GM12878 (cell line): ENCODE measurements at regions not wholly inside any gene's neighbourhood (a gene's known extent, or its start where the extent isn't known, plus 50 kb on each side); places are given as distances from the start of the nearest gene placed in this dataset.

Source experiments
- ATAC-seq: fragments of 200-7000 bp; cut with Tn5 transposase; 3 replicates; pipeline ENCODE4 v1.9.1; 2020; ENCODE audit warnings: mild to moderate bottlenecking, moderate library complexity
- BruUV-seq: library from RNA; stranded (reverse); fragments of 400-500 nt; replicated peaks from 2 replicates; lab custom pipeline; 2021; lab: Mats Ljungman, UMichigan
- CTCF ChIA-PET: fragments of 300-600 bp; sonication (Branson Sonifier 250); formaldehyde crosslinking; extraction: SDS; loops from one replicate; lab custom pipeline; 2021; ENCODE audit warnings: inconsistent platforms; lab: Yijun Ruan, JAX
- POLR2A ChIA-PET: fragments of 350-600 bp; formaldehyde crosslinking; extraction: SDS; loops from one replicate; lab custom pipeline; 2021; ENCODE audit warnings: inconsistent platforms; lab: Charles Lee
- RAD21 ChIA-PET: fragments of 300-600 bp; sonication (Branson Sonifier 250); formaldehyde crosslinking; loops from one replicate; lab custom pipeline; 2023; ENCODE audit warnings: antibody characterized with exemption; ENCODE audit not compliant: unreplicated experiment; lab: Charles Lee
- SMC1A ChIA-PET: fragments of 300-600 bp; sonication (Branson Sonifier 250); formaldehyde crosslinking; loops from one replicate; lab custom pipeline; 2023; ENCODE audit not compliant: unreplicated experiment, uncharacterized antibody; lab: Charles Lee
- DNase-seq: peaks from one replicate; pipeline ENCODE4 v3.0.0-alpha.2; 2011; ENCODE audit warnings: low read depth, low spot score
- FAIRE-seq: peaks from 3 replicates; lab custom pipeline; 2011; peaks lifted over from hg19 to GRCh38; lab: Jason Lieb, UNC
- H2AFZ ChIP-seq: 2 replicates; pipeline ENCODE4 v1.6.0; 2011; ENCODE audit warnings: low read depth, low read length, control low read depth; ENCODE audit not compliant: control insufficient read depth
- H3K27ac ChIP-seq: 2 replicates; pipeline ENCODE4 v1.5.1; 2011; ENCODE audit warnings: control low read depth; ENCODE audit not compliant: control insufficient read depth, insufficient read depth
- H3K27me3 ChIP-seq, 2 experiments: replicated peaks in 1 of 2; 2 replicates each; pipeline versions ENCODE4 v1.6.0 to v1.6.1; 2011; ENCODE audit warnings: low read length in 1 of 2; ENCODE audit not compliant: control insufficient read depth in 2 of 2, insufficient read depth in 2 of 2
- H3K36me3 ChIP-seq, 2 experiments: 2 replicates each; pipeline ENCODE4 v1.5.1; 2011; ENCODE audit warnings: low read length in 1 of 2; ENCODE audit not compliant: control insufficient read depth in 2 of 2, insufficient read depth in 2 of 2
- H3K4me1 ChIP-seq: 2 replicates; pipeline ENCODE4 v1.6.1; 2011; ENCODE audit warnings: mild to moderate bottlenecking, low read length, moderate library complexity, mixed read lengths; ENCODE audit not compliant: control insufficient read depth, insufficient read depth
- H3K4me2 ChIP-seq: 2 replicates; pipeline ENCODE4 v1.6.0; 2011; ENCODE audit warnings: control low read depth; ENCODE audit not compliant: control insufficient read depth, insufficient read depth
- H3K4me3 ChIP-seq: fragments of 200-600 bp; sonication (generic); 2 replicates; pipeline ENCODE4 v1.5.1; 2016
- H3K79me2 ChIP-seq: 2 replicates; pipeline ENCODE4 v1.6.0; 2011; ENCODE audit warnings: low read length; ENCODE audit not compliant: control insufficient read depth, insufficient read depth
- H3K9ac ChIP-seq: 2 replicates; pipeline ENCODE4 v1.8.0; 2011; ENCODE audit warnings: low read length, control low read depth, mixed read lengths; ENCODE audit not compliant: control insufficient read depth, insufficient read depth
- H3K9me3 ChIP-seq: replicated peaks from 3 replicates; pipeline ENCODE4 v1.5.1; 2011; ENCODE audit warnings: mild to moderate bottlenecking, low read length; ENCODE audit not compliant: control insufficient read depth, insufficient read depth
- H4K20me1 ChIP-seq: 2 replicates; pipeline ENCODE4 v1.6.0; 2011; ENCODE audit not compliant: control insufficient read depth, insufficient read depth
- BRCA1 ChIP-seq: IDR thresholded peaks from 2 replicates; pipeline ENCODE4 v1.6.1; 2011; ENCODE audit warnings: low read depth, low read length, improper control_type of control experiment
- HDAC2 ChIP-seq: fragments of 200-600 bp; sonication (generic); IDR thresholded peaks from 2 replicates; pipeline ENCODE4 v1.6.1; 2017
- IKZF1 ChIP-seq: fragments of 450-650 bp; conservative IDR thresholded peaks from 2 replicates; pipeline ENCODE4 v1.6.1; 2017; ENCODE audit warnings: antibody characterized with exemption, mild to moderate bottlenecking
- KLF5 ChIP-seq: fragments of 450-650 bp; IDR thresholded peaks from 2 replicates; pipeline ENCODE4 v1.6.1; 2014; ENCODE audit warnings: mild to moderate bottlenecking; ENCODE audit not compliant: partially characterized antibody
- MXI1 ChIP-seq: fragments of 150-350 bp; IDR thresholded peaks from 2 replicates; pipeline ENCODE4 v1.6.1; 2011; ENCODE audit warnings: low read depth, mild to moderate bottlenecking, inconsistent platforms, low read length, improper control_type of control experiment
- NR2F1 ChIP-seq: fragments of 450-650 bp; conservative IDR thresholded peaks from 2 replicates; pipeline ENCODE4 v1.6.1; 2017; ENCODE audit warnings: mild to moderate bottlenecking
- RELA ChIP-seq: fragments of 450-650 bp; IDR thresholded peaks from 2 replicates; pipeline ENCODE4 v1.8.0; 2014; ENCODE audit warnings: borderline replicate concordance; ENCODE audit not compliant: partially characterized antibody
- RUNX3 ChIP-seq: IDR thresholded peaks from 2 replicates; pipeline ENCODE4 v1.6.1; 2012; ENCODE audit warnings: low read length, inconsistent platforms
- SMARCA5 ChIP-seq: fragments of 450-650 bp; IDR thresholded peaks from 2 replicates; pipeline ENCODE4 v1.6.1; 2017; ENCODE audit warnings: mild to moderate bottlenecking
- ZNF217 ChIP-seq: fragments of 450-650 bp; IDR thresholded peaks from 2 replicates; pipeline ENCODE4 v1.6.1; 2017; ENCODE audit warnings: antibody characterized with exemption, mild to moderate bottlenecking
- WGBS: methylation state at CpG from one replicate; pipeline ENCODE4 v1.1.6; 2016; ENCODE audit warnings: low lambda C conversion rate; ENCODE audit not compliant: insufficient replicate concordance, insufficient coverage; ENCODE audit errors: missing lambda C conversion rate; 5-methylcytosine and 5-hydroxymethylcytosine counted together
- in situ Hi-C: fragments of 300-500 bp; cut with MboI; formaldehyde crosslinking; loops from 9 replicates; pipeline ENCODE4 v1.14.3; 2018; ENCODE audit warnings: mixed read lengths
- intact Hi-C: fragments of 100-400 bp; cut with micrococcal nuclease; formaldehyde crosslinking; loops from one replicate; pipeline ENCODE4 v1.14.2; 2022; ENCODE audit not compliant: unreplicated experiment
- TF ChIP-seq, protein P1 (sequence below): IDR thresholded peaks from 2 replicates; pipeline ENCODE4 v1.6.1; 2012; ENCODE audit warnings: improper control_type of control experiment, low read depth, low read length; ENCODE audit not compliant: insufficient replicate concordance
- TF ChIP-seq, protein P2 (sequence below): fragments of 450-650 bp; IDR thresholded peaks from 2 replicates; pipeline ENCODE4 v1.6.1; 2017; ENCODE audit warnings: mild to moderate bottlenecking, low read depth, inconsistent platforms; ENCODE audit not compliant: poor library complexity, severe bottlenecking
- TF ChIP-seq, protein P3 (sequence below): fragments of 450-650 bp; formaldehyde crosslinking; IDR thresholded peaks from 2 replicates; pipeline ENCODE4 v1.4.0; 2020; ENCODE audit warnings: mild to moderate bottlenecking, moderate library complexity

DNA sequence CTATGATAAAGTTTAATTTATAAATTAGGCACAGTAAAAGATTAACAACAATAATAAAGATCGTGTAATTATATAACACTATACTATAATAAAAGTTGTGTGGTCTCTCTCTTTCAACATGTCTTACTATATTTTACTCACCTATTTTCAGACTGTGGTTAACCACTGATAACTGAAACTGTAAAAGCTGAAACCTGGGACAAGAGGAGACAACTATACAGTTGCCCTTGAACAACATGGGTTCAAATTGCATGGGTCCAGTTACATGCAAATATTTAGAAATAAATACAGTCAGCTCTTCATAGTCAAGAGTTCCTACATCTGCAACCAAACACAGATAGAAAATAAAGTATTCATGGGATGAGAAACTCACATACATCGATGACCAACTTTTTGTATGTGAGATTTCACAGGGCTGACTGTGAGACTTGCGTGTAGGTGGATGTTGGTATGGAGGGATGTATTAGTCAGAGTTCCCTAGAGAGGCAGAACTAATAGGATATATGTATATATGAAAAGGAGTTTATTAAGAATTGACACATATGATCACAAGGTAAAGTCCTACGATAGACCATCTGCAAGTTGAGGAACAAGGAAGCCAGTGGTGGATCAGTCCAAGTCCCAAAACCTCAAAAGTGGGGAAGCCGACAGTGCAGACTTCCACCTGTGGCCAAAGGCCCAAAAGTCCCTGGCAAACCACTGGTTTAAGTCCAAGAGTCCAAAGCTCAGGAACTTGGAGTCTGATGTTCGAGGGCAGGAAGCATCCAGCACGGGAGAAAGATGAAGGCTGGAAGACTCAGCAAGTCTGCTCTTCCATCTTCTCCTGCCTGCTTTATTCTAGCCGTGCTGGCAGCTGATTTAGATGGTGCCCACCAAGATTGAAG, 359.5 kb downstream of the INSC start:
- no peak for DNase-seq
- TF ChIP-seq, protein P1, sequence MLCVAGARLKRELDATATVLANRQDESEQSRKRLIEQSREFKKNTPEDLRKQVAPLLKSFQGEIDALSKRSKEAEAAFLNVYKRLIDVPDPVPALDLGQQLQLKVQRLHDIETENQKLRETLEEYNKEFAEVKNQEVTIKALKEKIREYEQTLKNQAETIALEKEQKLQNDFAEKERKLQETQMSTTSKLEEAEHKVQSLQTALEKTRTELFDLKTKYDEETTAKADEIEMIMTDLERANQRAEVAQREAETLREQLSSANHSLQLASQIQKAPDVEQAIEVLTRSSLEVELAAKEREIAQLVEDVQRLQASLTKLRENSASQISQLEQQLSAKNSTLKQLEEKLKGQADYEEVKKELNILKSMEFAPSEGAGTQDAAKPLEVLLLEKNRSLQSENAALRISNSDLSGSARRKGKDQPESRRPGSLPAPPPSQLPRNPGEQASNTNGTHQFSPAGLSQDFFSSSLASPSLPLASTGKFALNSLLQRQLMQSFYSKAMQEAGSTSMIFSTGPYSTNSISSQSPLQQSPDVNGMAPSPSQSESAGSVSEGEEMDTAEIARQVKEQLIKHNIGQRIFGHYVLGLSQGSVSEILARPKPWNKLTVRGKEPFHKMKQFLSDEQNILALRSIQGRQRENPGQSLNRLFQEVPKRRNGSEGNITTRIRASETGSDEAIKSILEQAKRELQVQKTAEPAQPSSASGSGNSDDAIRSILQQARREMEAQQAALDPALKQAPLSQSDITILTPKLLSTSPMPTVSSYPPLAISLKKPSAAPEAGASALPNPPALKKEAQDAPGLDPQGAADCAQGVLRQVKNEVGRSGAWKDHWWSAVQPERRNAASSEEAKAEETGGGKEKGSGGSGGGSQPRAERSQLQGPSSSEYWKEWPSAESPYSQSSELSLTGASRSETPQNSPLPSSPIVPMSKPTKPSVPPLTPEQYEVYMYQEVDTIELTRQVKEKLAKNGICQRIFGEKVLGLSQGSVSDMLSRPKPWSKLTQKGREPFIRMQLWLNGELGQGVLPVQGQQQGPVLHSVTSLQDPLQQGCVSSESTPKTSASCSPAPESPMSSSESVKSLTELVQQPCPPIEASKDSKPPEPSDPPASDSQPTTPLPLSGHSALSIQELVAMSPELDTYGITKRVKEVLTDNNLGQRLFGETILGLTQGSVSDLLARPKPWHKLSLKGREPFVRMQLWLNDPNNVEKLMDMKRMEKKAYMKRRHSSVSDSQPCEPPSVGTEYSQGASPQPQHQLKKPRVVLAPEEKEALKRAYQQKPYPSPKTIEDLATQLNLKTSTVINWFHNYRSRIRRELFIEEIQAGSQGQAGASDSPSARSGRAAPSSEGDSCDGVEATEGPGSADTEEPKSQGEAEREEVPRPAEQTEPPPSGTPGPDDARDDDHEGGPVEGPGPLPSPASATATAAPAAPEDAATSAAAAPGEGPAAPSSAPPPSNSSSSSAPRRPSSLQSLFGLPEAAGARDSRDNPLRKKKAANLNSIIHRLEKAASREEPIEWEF = no peak
- TF ChIP-seq RUNX3 (peak; percentile 92), MXI1 (no peak), SMARCA5 (no peak), BRCA1 (no peak), NR2F1 (peak; percentile 27; the same call in 1 of the 2 replicates), HDAC2 (no peak), RELA (no peak), ZNF217 (no peak), KLF5 (no peak), IKZF1 (peak; percentile 31; the same call in 1 of the 2 replicates)
- TF ChIP-seq, protein P2, sequence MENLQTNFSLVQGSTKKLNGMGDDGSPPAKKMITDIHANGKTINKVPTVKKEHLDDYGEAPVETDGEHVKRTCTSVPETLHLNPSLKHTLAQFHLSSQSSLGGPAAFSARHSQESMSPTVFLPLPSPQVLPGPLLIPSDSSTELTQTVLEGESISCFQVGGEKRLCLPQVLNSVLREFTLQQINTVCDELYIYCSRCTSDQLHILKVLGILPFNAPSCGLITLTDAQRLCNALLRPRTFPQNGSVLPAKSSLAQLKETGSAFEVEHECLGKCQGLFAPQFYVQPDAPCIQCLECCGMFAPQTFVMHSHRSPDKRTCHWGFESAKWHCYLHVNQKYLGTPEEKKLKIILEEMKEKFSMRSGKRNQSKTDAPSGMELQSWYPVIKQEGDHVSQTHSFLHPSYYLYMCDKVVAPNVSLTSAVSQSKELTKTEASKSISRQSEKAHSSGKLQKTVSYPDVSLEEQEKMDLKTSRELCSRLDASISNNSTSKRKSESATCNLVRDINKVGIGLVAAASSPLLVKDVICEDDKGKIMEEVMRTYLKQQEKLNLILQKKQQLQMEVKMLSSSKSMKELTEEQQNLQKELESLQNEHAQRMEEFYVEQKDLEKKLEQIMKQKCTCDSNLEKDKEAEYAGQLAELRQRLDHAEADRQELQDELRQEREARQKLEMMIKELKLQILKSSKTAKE = peak; percentile 49
- TF ChIP-seq, protein P3, sequence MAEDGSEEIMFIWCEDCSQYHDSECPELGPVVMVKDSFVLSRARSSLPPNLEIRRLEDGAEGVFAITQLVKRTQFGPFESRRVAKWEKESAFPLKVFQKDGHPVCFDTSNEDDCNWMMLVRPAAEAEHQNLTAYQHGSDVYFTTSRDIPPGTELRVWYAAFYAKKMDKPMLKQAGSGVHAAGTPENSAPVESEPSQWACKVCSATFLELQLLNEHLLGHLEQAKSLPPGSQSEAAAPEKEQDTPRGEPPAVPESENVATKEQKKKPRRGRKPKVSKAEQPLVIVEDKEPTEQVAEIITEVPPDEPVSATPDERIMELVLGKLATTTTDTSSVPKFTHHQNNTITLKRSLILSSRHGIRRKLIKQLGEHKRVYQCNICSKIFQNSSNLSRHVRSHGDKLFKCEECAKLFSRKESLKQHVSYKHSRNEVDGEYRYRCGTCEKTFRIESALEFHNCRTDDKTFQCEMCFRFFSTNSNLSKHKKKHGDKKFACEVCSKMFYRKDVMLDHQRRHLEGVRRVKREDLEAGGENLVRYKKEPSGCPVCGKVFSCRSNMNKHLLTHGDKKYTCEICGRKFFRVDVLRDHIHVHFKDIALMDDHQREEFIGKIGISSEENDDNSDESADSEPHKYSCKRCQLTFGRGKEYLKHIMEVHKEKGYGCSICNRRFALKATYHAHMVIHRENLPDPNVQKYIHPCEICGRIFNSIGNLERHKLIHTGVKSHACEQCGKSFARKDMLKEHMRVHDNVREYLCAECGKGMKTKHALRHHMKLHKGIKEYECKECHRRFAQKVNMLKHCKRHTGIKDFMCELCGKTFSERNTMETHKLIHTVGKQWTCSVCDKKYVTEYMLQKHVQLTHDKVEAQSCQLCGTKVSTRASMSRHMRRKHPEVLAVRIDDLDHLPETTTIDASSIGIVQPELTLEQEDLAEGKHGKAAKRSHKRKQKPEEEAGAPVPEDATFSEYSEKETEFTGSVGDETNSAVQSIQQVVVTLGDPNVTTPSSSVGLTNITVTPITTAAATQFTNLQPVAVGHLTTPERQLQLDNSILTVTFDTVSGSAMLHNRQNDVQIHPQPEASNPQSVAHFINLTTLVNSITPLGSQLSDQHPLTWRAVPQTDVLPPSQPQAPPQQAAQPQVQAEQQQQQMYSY = no peak

More for the DNA sequence above, 359.5 kb downstream of the INSC start:
- Histone ChIP-seq H4K20me1 (no peaks in the 10 kb centered on the region), H3K27ac (no peak overlapping the region), H3K4me2 (no peak overlapping the region), H3K9me3 (no peaks in the 10 kb centered on the region), H3K9ac (no peak overlapping the region), H3K27me3 (no peaks in the 10 kb centered on the region), H3K4me3 (no peak overlapping the region), H2AFZ (no peak overlapping the region), H3K79me2 (no peaks in the 10 kb centered on the region), H3K36me3 (no peaks in the 10 kb centered on the region), H3K4me1 (no peaks in the 10 kb centered on the region)
- ATAC-seq (peak; percentile 76), FAIRE-seq (peak; percentile 75)
- ChIA-PET SMC1A (no interaction called here), RAD21 (no interaction called here), CTCF (no interaction called here), POLR2A (no interaction called here)
- in situ Hi-C loops = no loop called here
- BruUV-seq = no TSS peak
- intact Hi-C loops = no loop called here
- WGBS = 9% methylated on average over 8 of the region's 8 CpGs
